Amniotic epithelial cell (primary cell): ENCODE measurements at regions not wholly inside any gene's neighbourhood (a gene's known extent, or its start where the extent isn't known, plus 50 kb on each side); places are given as distances from the start of the nearest gene placed in this dataset.
"Not testable (repeated sequence)": the region's sequence is repeated elsewhere in the genome, so short reads cannot be mapped to it uniquely, and the experiment has no call there.

ENCODE experiments used
- DNase-seq: peaks from one replicate; pipeline ENCODE4 v3.0.0-alpha.2; 2010; ENCODE audit warnings: low read depth

DNA sequence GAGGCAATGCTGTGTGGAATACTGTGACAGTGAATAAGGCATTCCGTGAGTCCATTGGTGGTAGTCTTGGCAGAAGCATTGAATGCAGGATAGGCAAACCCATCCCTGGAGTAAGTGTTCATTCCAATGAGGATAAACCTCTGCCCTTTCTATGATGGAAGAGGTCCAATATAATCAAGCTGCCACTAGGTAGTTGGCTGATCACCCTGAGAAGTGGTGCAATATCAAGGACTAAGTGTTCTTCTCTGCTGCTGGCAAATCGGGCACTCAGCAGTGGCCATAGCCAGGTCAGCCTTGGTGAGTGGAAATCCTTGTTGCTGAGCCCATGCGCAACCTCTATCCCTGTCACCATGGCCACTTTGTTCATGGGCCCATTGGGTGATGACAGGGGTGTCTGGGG lies 70.1 kb downstream of the FBXO4 start:
- DNase-seq, result no peak

DNA sequence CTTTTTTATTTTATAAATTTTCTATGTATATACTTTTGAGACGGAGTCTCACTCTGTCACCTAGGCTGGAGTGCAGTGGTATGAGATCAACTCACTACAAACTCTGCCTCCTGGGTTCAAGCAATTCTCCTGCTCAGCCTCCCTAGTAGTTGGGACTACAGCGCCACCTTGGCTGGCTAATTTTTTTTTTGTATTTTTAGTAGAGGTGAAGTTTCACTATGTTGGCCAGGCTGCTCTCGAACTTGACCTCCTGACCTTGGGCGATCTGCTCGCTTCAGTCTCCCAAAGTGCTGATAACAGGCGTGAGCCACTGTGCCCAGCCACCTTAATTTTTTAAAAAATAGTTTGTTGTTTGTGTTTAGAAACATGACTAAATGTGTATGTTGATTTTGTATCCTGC lies 76.6 kb downstream of the FBXO4 start:
- DNase-seq, result no peak

DNA sequence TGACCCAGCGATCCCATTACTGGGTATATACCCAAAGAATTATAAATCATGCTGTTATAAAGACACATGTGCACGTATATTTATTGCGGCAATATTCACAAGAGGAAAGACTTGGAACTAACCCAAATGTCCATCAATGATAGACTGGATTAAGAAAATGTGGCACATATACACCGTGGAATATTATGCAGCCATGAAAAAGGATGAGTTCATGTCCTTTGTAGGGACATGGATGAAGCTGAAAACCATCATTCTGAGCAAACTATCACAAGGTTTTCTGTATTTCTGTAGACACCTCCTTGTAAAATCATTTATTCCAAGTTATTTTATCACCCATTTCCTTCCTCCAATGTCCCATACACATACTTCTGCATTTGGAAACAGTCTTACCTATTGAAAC lies 78.8 kb downstream of the FBXO4 start:
- DNase-seq, result not testable (repeated sequence)

DNA sequence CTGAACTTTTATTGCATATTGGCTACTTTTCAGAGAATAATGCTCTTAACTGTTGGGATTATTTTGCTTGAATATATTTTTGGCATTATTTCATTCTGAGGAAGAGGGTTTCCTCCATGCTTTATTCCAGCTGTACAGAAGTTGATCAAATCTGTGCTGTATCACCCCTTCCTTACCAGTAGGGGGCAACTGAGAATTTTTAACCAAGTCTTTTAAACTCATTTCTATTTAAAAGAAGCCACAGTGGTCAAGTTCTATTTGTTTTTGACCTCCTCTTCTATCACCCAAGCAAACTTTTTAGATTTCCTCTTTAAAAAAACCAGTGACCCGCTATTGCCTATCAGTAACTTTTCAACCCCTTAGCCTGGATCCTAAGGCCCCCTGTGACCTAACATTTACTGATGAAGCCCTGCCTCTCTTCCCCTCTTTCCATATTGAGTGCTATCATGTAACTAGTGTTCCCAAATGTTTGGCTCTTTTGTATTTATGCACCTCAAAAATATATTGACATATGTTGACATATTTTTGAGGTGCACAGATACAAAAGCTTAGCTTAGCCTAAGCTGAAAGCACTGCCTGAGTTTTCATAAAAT lies 80.6 kb downstream of the FBXO4 start:
- DNase-seq, result peak; percentile 15

DNA sequence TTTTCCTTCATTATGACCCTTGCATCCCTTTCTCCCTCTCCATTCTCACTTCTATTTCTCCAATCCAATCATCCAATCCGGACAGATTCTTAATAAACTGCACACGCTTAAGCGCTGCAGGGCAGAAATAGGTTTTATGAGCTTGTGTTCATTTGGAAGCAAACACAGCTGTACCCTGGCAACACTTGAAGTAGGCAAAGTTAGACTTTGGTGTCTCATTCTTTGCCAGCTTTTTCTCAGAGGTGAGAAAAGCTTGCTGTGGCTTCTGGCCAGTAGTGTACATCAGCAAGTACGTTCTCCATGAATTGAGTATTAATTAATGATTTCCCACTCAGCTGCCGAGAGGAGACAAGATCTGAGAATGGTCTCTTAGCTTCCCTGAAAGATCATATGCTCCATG lies 88.5 kb downstream of the FBXO4 start:
- DNase-seq, result no peak

DNA sequence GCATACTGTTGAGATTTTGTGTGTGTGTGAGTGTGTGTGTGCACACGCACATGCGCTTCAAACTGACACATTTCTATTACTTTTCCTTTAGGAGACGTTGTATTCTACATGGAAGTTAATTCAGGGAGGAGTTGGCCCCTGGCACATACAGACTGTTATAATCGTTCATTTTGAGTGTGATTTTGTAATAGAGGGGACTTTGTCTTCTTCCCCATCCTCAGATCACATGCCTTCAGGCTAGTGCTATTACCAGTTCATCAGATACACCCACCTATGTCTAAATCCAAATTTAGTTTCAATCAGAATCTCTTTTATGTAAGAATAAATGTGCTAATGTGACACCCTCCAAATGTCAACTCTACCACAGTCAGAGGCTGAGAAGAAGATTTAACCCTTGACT lies 90.2 kb downstream of the FBXO4 start:
- no peak for DNase-seq

DNA sequence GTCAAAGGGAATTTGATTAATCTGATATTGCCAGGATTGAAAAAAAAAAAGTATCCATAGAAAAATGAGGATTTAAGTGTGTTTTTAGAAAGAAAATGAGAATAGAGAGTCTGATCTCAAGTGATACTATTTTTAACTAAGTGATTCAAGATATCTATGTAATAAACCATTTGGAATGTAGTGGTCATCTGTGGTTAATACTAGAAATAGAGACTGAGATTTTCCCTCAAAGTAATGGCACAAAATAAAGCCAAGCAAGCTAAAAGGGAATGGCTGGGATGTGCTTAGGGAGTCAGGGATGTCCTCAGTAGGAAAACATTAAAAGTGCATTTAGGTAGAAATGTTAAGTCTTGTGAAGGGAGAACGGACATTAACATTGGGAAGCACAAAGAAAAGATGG lies 90.6 kb downstream of the FBXO4 start:
- DNase-seq, result no peak

DNA sequence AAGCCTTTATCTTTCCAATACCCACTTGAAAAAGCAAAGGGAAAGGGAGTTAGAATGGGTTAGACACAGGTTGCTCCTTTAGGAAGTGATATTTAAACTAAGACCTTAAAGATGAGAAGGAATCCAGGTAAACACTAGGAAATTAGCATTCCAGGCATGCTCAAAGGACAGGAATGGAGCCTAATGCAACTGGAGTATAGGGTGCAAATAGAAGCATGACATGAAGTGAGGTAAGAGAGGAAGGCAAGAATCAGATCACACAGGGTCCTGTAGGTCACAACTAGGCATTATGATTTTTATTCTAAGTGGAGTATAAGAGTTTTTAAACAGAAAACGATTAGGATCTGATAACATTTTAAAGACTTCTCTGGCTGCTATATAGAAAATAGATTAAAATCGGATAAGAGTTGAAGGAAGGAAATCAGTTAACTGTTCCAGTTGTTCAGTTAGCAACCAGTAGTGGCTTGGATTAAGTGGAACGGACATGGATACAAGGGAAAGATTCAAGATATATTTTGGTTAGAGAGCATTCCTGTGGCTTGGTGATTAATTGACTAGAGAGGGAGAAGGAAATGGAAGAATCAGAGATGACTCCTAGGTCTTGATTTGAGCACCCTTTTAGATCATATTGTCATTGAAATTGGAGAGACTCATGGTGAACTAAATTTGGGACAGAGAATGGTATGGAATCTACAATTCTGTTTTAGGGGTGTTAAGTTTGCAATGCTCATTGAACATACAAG lies 95.9 kb downstream of the FBXO4 start:
- peak; percentile 57 for DNase-seq

DNA sequence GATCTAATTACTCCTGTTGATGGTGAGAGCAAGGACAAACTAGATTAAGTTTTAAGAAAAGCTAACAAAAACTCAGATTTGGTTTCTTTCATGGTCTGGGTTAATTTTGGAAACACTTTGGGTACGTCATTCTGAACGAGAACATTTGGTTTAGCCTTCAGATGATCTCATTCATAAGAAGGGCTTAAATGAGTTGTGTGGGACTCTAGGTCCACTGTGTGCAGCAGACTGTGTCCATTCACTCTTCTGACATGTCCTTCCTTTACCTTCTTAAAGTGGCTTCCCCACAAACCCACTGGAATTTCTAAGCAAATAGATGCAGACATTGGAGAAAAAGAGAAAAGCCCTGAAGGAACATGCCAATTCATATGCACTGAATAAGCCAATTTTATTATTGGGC lies 96.8 kb downstream of the FBXO4 start:
- DNase-seq, result peak; percentile 4

DNA sequence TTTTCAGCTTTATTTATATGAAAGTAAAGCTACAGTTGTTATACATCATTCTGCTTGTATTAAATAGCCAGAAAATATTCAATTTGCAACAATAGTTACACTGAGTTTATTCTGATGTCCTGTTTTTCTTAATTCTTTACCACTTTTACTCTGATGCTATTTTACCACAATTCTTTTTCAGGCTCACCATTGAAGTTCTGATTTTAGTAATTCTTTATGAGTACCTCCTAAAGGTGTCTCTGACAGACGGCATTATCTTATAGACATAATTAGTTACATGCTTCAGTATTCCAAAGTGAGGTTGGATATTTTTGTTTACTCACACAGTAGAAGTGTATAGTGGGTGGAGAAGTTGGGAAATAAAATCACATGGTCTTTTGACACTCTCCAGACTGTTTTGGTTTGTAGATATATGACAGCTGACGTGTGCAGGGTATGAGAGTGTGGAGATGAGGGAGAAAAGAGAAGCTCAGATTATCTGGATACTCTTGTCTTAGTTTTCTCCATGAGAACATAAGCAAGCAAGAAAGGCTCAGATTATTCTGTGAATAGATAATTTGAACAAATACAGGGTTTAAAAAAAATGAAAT lies 97.4 kb downstream of the FBXO4 start:
- DNase-seq, result peak; percentile 71

DNA sequence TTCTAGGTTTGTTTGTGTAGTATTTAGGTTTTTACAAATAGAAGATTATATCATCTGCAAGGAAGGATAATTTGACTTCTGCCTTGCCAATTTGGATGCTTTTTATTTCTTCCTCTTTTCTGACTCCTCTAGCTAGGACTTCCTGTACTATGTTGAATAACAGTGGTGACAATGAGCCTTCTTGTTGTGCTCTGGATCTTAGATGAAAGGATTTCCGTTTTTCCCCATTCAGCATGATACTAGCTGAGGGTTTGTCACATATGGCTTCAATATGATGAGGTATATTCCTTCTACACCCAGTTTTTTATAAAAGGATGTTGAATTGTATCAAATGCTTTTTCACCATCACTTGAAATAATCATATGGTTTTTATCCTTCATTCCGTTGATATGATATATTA lies 101.4 kb downstream of the FBXO4 start:
- DNase-seq, result no peak

DNA sequence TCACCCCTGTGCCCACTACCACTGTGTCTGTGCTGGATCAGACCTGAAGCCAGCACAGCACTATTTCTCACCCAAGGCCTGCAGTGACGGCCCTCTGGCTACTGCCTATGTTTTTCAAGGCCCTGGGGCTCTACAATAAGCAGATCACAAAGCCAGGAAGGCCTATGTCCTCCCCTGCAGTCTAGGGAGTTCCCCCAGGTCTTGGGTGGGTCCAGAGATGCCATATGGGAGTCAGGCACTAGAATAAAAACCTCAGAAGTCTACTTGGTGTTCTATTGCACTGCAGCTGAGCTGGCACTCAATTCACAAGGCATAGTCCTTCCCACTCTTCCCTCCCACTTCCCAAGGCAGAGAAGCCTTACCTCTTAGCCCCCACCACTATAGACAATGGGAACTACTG lies 107.1 kb downstream of the FBXO4 start:
- DNase-seq, result no peak

DNA sequence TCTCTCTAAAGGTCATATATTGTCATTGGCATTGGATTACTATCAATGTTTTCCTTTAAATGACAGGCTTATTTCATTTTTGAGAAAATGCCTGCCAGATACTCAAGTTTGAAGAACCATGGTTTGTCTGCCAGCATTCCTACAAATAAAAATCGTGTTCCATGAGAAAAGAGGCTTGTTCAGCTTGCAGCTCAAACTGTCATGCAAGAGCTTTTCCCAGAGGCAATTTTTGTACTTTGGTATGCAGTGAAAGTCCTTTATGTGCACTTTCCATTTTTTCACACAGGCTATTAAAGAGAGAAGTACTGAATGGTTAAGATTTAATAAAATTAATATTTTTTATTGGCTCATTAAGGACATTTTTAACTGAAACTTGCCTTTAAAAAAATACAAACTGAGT lies 110.4 kb downstream of the FBXO4 start:
- no peak for DNase-seq

DNA sequence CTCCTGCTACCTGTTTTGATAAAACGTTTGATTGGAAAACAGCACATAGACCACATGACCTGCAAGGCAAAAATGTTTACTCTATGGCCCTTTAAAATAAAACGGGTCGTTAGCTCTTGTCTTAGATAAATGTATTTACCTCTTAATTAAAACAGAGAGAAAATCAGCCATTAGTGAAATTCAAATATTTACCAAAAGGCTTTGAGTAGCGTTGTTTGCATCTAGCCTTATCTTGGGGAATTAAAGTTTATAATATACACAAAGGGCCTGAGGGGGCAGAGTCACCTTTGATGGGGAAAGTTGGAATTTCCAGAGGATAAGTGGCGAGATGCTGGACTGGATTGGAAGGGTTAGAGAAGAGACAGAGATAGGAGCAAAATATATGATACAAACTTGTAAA lies 111.3 kb downstream of the FBXO4 start:
- DNase-seq, result no peak

DNA sequence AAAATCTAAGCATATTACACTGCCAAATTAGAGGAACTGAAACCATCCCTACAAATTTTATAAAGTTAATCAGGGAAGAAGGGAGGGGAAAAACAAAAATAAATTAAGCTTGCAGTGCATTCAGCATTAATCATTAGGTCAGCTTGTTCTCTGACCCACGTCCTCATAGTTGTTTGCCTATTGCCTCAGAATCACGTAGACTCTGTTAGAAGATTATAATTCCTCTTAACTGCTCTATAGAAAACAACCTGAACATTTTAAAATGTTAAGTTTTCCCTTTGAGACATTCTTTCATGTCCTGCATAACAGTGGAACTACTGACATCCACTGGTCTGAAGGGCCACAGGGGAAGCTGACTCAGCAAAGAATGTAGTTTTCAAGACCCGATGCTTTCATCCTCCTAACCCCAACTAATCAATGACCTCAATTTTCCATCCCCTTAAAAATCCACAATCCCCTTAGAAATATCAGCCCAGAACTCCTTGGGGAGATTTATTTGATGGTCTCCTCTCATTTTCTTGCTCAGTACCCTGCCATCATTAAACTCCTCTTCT lies 112.4 kb downstream of the FBXO4 start:
- DNase-seq, result no peak

DNA sequence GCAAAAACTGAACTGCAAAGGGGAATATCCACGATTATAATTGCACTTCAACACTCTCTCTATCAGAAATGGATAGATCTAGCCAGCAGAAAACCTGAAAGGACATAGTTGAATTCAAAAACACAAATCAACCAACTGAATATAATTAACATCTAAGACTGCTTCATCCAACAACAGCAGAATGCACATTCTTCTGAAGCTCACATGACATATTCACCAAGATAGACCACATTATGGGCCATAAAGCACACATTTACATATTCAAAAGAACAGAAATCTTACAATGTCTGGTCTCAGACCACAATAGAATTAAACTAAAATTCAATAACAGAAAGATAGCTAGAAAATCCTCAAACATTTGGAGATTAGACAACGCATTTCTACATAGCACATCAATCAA lies 118.3 kb downstream of the FBXO4 start:
- DNase-seq, result no peak

DNA sequence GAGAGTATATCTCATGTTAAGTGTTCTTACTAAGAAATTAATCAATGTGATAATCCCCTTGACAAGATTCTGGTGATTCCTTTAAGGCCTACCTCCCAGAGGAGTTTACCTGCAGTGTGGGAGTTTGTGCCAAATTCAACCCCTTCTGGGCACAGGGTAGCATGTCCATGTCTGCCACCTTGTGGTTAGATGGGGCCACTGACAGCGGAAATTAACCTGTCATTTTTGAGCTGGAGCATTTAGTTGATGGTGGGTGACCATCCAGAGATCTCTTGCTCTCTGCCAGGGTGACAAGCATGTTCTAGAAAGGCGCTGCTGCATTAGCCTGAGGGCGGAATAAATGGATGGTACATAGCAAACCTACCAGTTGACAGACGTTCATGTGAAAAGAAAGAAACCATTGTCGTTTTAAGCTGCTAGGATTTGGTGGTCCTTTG lies 132.2 kb downstream of the FBXO4 start:
- peak; percentile 24 for DNase-seq

DNA sequence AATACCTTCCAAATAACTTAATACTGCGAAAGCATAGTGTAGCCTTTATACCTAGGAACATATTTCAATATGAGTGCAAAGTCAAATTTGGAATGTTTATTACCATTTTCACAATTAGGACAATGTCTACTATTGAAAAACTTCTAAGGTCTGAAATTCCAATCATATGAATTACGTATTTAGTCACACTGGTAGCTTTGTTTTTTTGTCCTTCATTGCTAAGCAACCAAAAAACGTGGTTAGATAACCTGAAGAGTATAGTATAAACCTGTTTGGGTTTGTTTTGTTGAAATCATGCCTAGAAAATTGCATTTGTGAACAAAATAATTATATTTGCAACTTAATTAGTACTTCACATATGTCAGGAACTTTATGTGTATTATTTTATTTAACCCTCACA lies 134.2 kb downstream of the FBXO4 start:
- DNase-seq, result peak; percentile 0

DNA sequence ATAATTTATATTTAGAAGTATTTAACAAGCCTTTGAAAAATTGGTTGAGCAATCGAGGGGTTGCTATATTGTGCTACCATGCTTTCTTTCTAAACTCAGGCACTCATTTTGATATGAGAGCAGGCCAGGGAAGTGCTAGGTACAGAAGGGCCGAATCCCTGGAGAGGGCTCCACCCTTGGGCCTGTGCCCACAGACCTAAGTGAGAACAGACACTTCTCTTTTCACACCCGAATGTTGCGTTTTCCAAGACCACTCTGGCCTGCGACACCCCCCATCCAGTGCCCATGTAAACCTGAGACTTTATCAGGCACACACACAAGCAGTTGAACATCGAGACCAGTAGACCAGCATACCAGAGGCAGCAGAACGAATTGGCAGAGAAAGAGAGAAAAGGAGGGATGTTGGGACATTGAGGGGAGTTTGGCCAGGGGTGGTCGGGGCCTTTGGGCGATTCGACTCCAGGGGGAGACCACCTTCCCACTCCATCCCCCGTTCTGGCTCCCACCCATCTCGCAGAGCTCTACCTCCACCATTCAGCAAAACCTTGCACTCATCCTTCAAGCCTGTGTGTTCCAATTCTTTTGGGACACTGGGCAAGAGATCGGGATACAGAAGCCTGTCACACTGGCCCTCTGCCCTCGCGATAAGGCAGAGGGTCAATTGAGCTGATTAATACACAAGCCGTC lies 134.8 kb downstream of the FBXO4 start:
- DNase-seq, result no peak

DNA sequence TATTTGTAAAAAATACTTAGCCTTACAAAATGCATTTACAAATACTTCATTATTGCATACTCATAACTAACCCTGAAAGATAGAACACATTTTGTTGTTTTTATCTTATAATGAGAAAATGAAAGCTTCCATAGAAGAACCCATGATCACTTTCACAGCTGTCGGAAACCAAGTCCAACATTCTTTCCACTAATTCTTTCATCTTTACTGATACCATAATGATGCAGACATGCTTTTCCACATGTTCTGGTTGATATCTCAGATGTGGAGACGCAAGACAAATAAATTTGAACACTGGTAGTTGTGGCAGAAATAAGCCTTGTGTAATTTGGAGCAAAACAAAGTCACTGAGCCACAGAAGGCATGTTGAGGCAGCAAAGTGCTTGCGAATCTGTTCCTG lies 136.0 kb downstream of the FBXO4 start:
- DNase-seq, result no peak

DNA sequence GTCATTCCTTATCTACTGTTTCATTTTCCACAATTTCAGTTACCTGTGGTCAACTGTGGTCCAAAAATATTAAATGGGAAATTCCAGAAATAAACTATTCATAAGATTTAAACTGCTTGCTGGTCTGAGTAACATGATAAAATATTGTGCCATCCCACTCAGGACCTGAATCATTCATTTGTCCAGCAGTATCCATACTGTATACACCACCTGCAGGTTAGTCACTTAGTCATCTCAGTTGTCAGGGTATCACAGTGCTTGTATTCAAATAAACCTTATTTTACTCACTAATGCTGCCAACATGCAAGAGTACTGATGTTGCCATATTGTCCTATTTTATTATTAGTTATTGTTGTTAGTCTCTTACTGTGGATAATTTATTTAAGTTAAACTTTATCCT lies 139.7 kb downstream of the FBXO4 start:
- DNase-seq, result no peak

DNA sequence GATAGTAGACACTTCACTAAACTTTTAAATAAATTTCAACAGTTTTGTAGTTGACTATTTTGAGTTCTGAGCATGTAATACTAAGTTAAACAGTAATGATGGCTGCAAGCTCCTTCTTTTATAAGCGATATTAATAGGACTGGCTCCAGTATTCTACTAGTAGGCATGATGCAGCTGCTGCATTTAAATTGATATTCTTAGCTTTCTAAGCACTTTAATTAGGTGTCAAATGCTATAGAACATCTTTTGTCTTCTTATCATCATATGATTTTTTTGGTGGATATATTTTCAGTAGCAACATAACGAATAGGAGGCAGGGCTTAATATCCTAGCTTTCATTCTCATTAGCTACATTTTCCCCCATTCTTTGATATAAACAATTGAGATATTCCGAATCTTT lies 141.1 kb downstream of the FBXO4 start:
- DNase-seq, result no peak

DNA sequence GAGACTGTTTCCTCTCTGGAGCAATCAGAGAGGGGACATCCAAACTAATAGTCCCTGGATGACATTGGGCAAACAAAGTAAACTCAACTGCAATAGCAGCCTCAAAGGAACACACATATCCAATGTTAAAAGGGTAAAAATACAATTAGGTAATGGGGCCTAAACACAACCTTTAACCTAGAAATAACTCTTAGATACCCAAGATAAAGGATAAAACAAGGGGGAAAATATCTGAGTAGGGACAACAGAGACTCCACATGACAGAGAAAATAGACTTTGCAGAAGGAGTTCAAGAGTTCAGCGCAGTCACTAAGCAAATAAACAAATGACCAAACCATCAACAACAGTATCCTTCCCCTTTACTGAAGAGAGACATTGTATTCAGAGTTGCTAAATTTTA lies 149.3 kb downstream of the FBXO4 start:
- DNase-seq, result no peak
